ENCODE measurements at regions not wholly inside any gene's neighbourhood (a gene's known extent, or its start where the extent isn't known, plus 50 kb on each side); places are given as distances from the start of the nearest gene placed in this dataset.

- H3K36me3 ChIP-seq (ENCODE audit: control insufficient read depth, insufficient read depth, low read length), result no peaks in the 10 kb centered on the region
- DNase-seq (ENCODE audit: low read depth), result no peak
- POLR2A ChIA-PET, result no interaction called here
- no peak for TF ChIP-seq CTCF (IDR thresholded peaks at IDR 0.05; ENCODE audit: insufficient read depth, low read depth, low read length)
- CTCF ChIA-PET, result no interaction called here
- no peak overlapping the region for H3K4me3 ChIP-seq (ENCODE audit: low read depth, low read length)
- H3K27me3 ChIP-seq (ENCODE audit: control insufficient read depth, insufficient read depth, low read length), result no peaks in the 10 kb centered on the region
These were observed 216.0 kb downstream of the SCG2 start for GRCh38 chr2:223386189-223386588.

DNA sequence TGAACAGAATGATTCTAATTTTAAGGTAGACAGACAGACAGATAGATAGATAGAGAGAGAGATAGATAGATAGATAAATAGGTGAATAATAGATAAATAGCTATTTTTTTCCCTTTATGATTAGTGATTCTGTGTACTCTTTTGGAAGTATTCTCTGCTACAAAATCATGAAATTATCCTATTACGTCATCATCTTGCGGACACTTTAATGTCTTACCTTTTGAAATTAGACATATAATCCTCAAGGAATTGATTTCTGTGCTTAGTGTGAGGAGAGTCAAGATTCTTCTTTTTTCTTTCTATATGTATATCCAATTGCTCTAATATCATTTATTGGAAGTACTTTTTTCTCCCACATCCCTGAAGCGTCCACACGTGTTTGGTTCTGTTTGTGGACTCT lies 215.2 kb downstream of the SCG2 start:
- no peak for TF ChIP-seq CTCF (IDR thresholded peaks at IDR 0.05; ENCODE audit: insufficient read depth, low read depth, low read length)
- no peaks in the 10 kb centered on the region for H3K27me3 ChIP-seq (ENCODE audit: control insufficient read depth, insufficient read depth, low read length)
- ChIA-PET CTCF (no interaction called here), POLR2A (no interaction called here)
- no peaks in the 10 kb centered on the region for H3K36me3 ChIP-seq (ENCODE audit: control insufficient read depth, insufficient read depth, low read length)
- DNase-seq (ENCODE audit: low read depth), result no peak
- H3K4me3 ChIP-seq (ENCODE audit: low read depth, low read length), result no peak overlapping the region

GRCh38 chr2:223389624-223390023 lies 212.5 kb downstream of the SCG2 start:
- Histone ChIP-seq H3K27me3 (ENCODE audit: control insufficient read depth, insufficient read depth, low read length) (no peaks in the 10 kb centered on the region), H3K4me3 (ENCODE audit: low read depth, low read length) (no peak overlapping the region), H3K36me3 (ENCODE audit: control insufficient read depth, insufficient read depth, low read length) (no peaks in the 10 kb centered on the region)
- CTCF ChIA-PET, result interaction anchor here (1.0 kb wide), 1 partner anchor 418 kb away, joined by 3 read pairs; no protein-coding TSS in a partner anchor
- no peak for DNase-seq (ENCODE audit: low read depth)
- TF ChIP-seq CTCF (IDR thresholded peaks at IDR 0.05; ENCODE audit: insufficient read depth, low read depth, low read length), result no peak
- POLR2A ChIA-PET, result no interaction called here

- ChIA-PET POLR2A (no interaction called here), CTCF (no interaction called here)
- no peak for TF ChIP-seq CTCF (IDR thresholded peaks at IDR 0.05; ENCODE audit: insufficient read depth, low read depth, low read length)
- Histone ChIP-seq H3K27me3 (ENCODE audit: control insufficient read depth, insufficient read depth, low read length) (no peaks in the 10 kb centered on the region), H3K36me3 (ENCODE audit: control insufficient read depth, insufficient read depth, low read length) (no peaks in the 10 kb centered on the region), H3K4me3 (ENCODE audit: low read depth, low read length) (no peak overlapping the region)
- no peak for DNase-seq (ENCODE audit: low read depth)
These were observed 205.2 kb downstream of the SCG2 start for GRCh38 chr2:223396993-223397392.

- ChIA-PET POLR2A (no interaction called here), CTCF (interaction anchor here (1.0 kb wide), 1 partner anchor 14 kb away, joined by 7 read pairs; no protein-coding TSS in a partner anchor)
- Histone ChIP-seq H3K27me3 (ENCODE audit: control insufficient read depth, insufficient read depth, low read length) (no peaks in the 10 kb centered on the region), H3K36me3 (ENCODE audit: control insufficient read depth, insufficient read depth, low read length) (no peaks in the 10 kb centered on the region), H3K4me3 (ENCODE audit: low read depth, low read length) (no peak overlapping the region)
- DNase-seq (ENCODE audit: low read depth), result no peak
- no peak for TF ChIP-seq CTCF (IDR thresholded peaks at IDR 0.05; ENCODE audit: insufficient read depth, low read depth, low read length)
These were observed 202.7 kb downstream of the SCG2 start for GRCh38 chr2:223399357-223399957.
